Osteocyte (in vitro differentiated cells): ENCODE measurements at regions not wholly inside any gene's neighbourhood (a gene's known extent, or its start where the extent isn't known, plus 50 kb on each side); places are given as distances from the start of the nearest gene placed in this dataset.

Experiments used
- DNase-seq: peaks from one replicate; pipeline ENCODE4 v3.0.0; 2021; ENCODE audit warnings: mixed read lengths; ENCODE audit not compliant: unreplicated experiment; ENCODE audit errors: extremely low spot score
- H3K27ac Mint-ChIP-seq: one replicate; pipeline ENCODE4 v1.8.0; 2021; ENCODE audit warnings: mild to moderate bottlenecking, mixed read lengths; ENCODE audit not compliant: unreplicated experiment
- H3K27me3 Mint-ChIP-seq: one replicate; pipeline ENCODE4 v1.8.0; 2021; ENCODE audit warnings: mixed read lengths; ENCODE audit not compliant: unreplicated experiment
- H3K36me3 Mint-ChIP-seq: one replicate; pipeline ENCODE4 v1.8.0; 2021; ENCODE audit warnings: mixed read lengths; ENCODE audit not compliant: unreplicated experiment
- H3K4me1 Mint-ChIP-seq: one replicate; pipeline ENCODE4 v1.8.0; 2021; ENCODE audit warnings: mixed read lengths; ENCODE audit not compliant: unreplicated experiment
- H3K4me3 Mint-ChIP-seq: one replicate; pipeline ENCODE4 v1.8.0; 2021; ENCODE audit warnings: mild to moderate bottlenecking, moderate library complexity, mixed read lengths; ENCODE audit not compliant: unreplicated experiment
- H3K9me3 Mint-ChIP-seq: one replicate; pipeline ENCODE4 v1.8.0; 2021; ENCODE audit warnings: mixed read lengths; ENCODE audit not compliant: unreplicated experiment
- TF ChIP-seq, protein P1 (sequence below): fragments of 200-600 bp; sonication (generic); IDR thresholded peaks from 2 replicates; pipeline ENCODE4 v1.5.0; 2021; ENCODE audit warnings: antibody characterized with exemption, mild to moderate bottlenecking, moderate library complexity

- Mint-ChIP-seq H3K36me3 (no peaks in the 10 kb centered on the region), H3K27me3 (peaks cover 11% of the 10 kb centered on the region), H3K9me3 (peaks cover 17% of the 10 kb centered on the region), H3K4me1 (peaks cover 3% of the 10 kb centered on the region), H3K4me3 (no peak overlapping the region), H3K27ac (no peak overlapping the region)
- peak; percentile 6 for DNase-seq
- TF ChIP-seq, protein P1, sequence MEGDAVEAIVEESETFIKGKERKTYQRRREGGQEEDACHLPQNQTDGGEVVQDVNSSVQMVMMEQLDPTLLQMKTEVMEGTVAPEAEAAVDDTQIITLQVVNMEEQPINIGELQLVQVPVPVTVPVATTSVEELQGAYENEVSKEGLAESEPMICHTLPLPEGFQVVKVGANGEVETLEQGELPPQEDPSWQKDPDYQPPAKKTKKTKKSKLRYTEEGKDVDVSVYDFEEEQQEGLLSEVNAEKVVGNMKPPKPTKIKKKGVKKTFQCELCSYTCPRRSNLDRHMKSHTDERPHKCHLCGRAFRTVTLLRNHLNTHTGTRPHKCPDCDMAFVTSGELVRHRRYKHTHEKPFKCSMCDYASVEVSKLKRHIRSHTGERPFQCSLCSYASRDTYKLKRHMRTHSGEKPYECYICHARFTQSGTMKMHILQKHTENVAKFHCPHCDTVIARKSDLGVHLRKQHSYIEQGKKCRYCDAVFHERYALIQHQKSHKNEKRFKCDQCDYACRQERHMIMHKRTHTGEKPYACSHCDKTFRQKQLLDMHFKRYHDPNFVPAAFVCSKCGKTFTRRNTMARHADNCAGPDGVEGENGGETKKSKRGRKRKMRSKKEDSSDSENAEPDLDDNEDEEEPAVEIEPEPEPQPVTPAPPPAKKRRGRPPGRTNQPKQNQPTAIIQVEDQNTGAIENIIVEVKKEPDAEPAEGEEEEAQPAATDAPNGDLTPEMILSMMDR, result no peak
These were observed 217.7 kb upstream of the SULF2 start for GRCh38 chr20:48003021-48003420.

DNA sequence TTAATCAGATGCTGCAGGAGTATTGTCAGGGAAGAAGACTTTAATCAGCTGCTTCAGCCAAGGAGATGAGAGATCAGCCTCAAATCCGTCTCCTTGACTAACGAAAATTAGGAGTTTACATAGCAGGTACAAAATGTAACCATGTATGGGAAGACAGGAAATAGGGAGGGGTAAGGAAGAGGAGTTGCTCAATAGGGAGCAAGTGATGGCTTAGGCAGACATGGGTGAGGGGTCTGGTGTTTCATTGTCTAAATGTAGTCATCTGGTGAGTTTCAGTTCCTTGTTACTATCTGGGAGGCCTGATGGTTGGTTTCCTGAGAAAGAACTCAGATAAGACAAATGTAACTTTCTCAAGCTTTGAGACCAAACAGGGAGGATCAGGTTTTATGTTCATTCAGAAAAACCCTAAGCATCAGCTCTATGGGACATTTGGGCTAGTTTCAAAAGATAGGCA lies 217.3 kb upstream of the SULF2 start:
- peak; percentile 23 for DNase-seq
- Mint-ChIP-seq H3K9me3 (peaks cover 17% of the 10 kb centered on the region), H3K27me3 (peaks cover 13% of the 10 kb centered on the region), H3K27ac (no peak overlapping the region), H3K4me3 (no peak overlapping the region), H3K36me3 (no peaks in the 10 kb centered on the region), H3K4me1 (peaks cover 3% of the 10 kb centered on the region)
- TF ChIP-seq, protein P1, result no peak

DNA sequence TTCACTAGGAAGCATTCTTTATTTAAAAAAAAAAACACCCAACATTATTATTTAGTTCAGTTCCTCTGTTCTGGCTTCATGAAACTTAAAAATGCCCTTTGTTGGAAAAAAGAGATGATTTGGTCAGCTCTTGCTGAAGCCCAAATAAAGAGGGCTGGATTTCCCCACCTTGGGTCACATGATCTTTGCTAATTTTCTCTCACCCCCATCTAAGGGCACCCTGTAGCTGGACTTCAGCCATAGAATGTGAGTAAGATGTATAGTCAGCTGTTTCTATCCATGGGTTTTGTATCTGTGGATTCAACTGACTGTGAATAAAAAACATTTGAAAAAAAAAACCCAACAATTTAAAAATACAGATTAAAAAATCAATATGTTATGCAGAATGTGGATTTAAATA lies 213.9 kb upstream of the SULF2 start:
- TF ChIP-seq, protein P1, result no peak
- no peak overlapping the region for H3K27ac Mint-ChIP-seq
- H3K4me1 Mint-ChIP-seq, result peaks cover 3% of the 10 kb centered on the region

DNA sequence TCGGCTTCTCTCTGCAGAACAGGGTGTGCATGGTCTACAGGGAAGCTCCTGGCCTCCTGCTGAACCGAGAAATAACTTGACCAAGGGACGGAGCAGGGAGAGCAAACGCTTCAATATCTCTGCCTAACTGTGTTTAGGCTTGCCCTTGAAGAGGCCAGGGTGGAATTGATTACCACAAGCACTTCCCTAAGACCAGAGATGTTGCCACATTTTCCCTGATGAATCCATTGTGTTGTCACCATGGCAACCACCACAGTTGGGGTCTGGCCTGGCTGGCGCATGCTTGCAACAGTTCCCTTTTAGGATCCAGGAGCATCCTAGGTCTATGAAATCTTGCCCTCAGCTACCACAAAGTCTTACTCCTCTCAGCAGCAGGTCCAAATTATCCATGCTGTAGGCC lies 213.5 kb upstream of the SULF2 start:
- Mint-ChIP-seq H3K4me1 (peaks cover 3% of the 10 kb centered on the region), H3K27me3 (peaks cover 38% of the 10 kb centered on the region), H3K9me3 (peaks cover 5% of the 10 kb centered on the region), H3K4me3 (no peak overlapping the region), H3K36me3 (no peaks in the 10 kb centered on the region), H3K27ac (no peak overlapping the region)
- TF ChIP-seq, protein P1, result no peak
- peak; percentile 60 for DNase-seq

More for the DNA sequence above, 213.9 kb upstream of the SULF2 start:
- H3K27me3 Mint-ChIP-seq, result peaks cover 39% of the 10 kb centered on the region
- H3K36me3 Mint-ChIP-seq, result no peaks in the 10 kb centered on the region
- DNase-seq, result no peak
- peaks cover 8% of the 10 kb centered on the region for H3K9me3 Mint-ChIP-seq
- no peak overlapping the region for H3K4me3 Mint-ChIP-seq

GRCh38 chr20:47995661-47996060 lies 210.4 kb upstream of the SULF2 start:
- Mint-ChIP-seq H3K27ac (no peak overlapping the region), H3K9me3 (peaks cover 13% of the 10 kb centered on the region), H3K36me3 (no peaks in the 10 kb centered on the region), H3K4me3 (no peak overlapping the region), H3K27me3 (peaks cover 58% of the 10 kb centered on the region), H3K4me1 (peaks cover 3% of the 10 kb centered on the region)
- peak; percentile 21 for DNase-seq
- TF ChIP-seq, protein P1, result no peak
